ENCODE measurements at regions not wholly inside any gene's neighbourhood (a gene's known extent, or its start where the extent isn't known, plus 50 kb on each side); places are given as distances from the start of the nearest gene placed in this dataset.

GRCh38 chr13:62453761-62454160, 1038.1 kb upstream of the PCDH20 start:
- H2BK12ac ChIP-seq (ENCODE audit: insufficient read length, low read depth, low read length), result no peak overlapping the region
- H3K79me1 ChIP-seq (ENCODE audit: insufficient read depth, low read depth, low read length, poor library complexity, severe bottlenecking), result no peaks in the 10 kb centered on the region
- no peaks in the 10 kb centered on the region for H3K4me1 Mint-ChIP-seq
- H2BK20ac ChIP-seq (ENCODE audit: low read depth, low read length, poor library complexity, severe bottlenecking), result no peak overlapping the region
- H3K23me2 ChIP-seq (ENCODE audit: insufficient read length, low read depth, low read length, poor library complexity, severe bottlenecking), result no peaks in the 10 kb centered on the region
- no peaks in the 10 kb centered on the region for H3K9me3 ChIP-seq (ENCODE audit: control insufficient read depth, low read depth, low read length)
- H3K4ac ChIP-seq (ENCODE audit: low read depth, low read length), result no peak overlapping the region
- H3K27me3 ChIP-seq (ENCODE audit: insufficient read depth, low read length), result no peaks in the 10 kb centered on the region
- H3K27ac Mint-ChIP-seq, result no peak overlapping the region
- H4K8ac ChIP-seq (replicated peaks; ENCODE audit: insufficient read length, low read depth, low read length), result no peak overlapping the region
- H2BK15ac ChIP-seq (ENCODE audit: low read depth, low read length), result no peak overlapping the region
- no peaks in the 10 kb centered on the region for H3K79me2 ChIP-seq (ENCODE audit: insufficient read depth, low read length)
- no peak overlapping the region for H3K14ac ChIP-seq (ENCODE audit: insufficient read depth, low read length)
- no peak overlapping the region for H2BK5ac ChIP-seq (ENCODE audit: insufficient read length, low read length)
- H3K4me3 Mint-ChIP-seq, result no peak overlapping the region
- no peak overlapping the region for H3K56ac ChIP-seq (ENCODE audit: insufficient read length, low read depth, low read length)
- no peak overlapping the region for H4K91ac ChIP-seq (ENCODE audit: insufficient read length, low read depth, low read length)
- no CpG with 5 or more reads among the region's 2 CpGs for WGBS (ENCODE audit: extremely low coverage, insufficient read length, low lambda C conversion rate)
- H3K36me3 Mint-ChIP-seq (ENCODE audit: insufficient read depth in 1 of 3, low read depth in 3 of 3), result no peaks in the 10 kb centered on the region
- DNase-seq, result no peak
- H4K5ac ChIP-seq (ENCODE audit: insufficient read length, low read depth, low read length), result no peak overlapping the region
- H3K27ac ChIP-seq (ENCODE audit: insufficient read length, low read depth, low read length), result no peak overlapping the region
- no peaks in the 10 kb centered on the region for H3K9me3 Mint-ChIP-seq
- H2AK5ac ChIP-seq (ENCODE audit: insufficient read length, low read length), result no peak overlapping the region
- H3K4me1 ChIP-seq (ENCODE audit: insufficient read depth, low read length), result no peaks in the 10 kb centered on the region
- H3K23ac ChIP-seq (ENCODE audit: insufficient read length, low read depth, low read length), result no peak overlapping the region
- no peak overlapping the region for H3K18ac ChIP-seq (ENCODE audit: insufficient read length, low read depth, low read length)
- H3K4me2 ChIP-seq (ENCODE audit: insufficient read depth, insufficient read length, low read length), result no peak overlapping the region
- H2AFZ ChIP-seq (ENCODE audit: low read length), result no peak overlapping the region
- H3T11ph ChIP-seq (ENCODE audit: low read length), result no peak overlapping the region
- H3K27me3 Mint-ChIP-seq (ENCODE audit: low read depth), result no peaks in the 10 kb centered on the region
- H4K20me1 ChIP-seq (ENCODE audit: control insufficient read depth, insufficient read depth, insufficient read length), result no peaks in the 10 kb centered on the region
- no peak for TF ChIP-seq CTCF (conservative IDR thresholded peaks at IDR 0.05)
- no peak overlapping the region for H3K9ac ChIP-seq (ENCODE audit: extremely low read depth, insufficient read length, low read length)
- no peak overlapping the region for H2BK120ac ChIP-seq (ENCODE audit: low read depth, low read length, poor library complexity, severe bottlenecking)
